GF-D8 (cell line): ENCODE measurements at regions not wholly inside any gene's neighbourhood (a gene's known extent, or its start where the extent isn't known, plus 50 kb on each side); places are given as distances from the start of the nearest gene placed in this dataset.

Experiments used
- DNase-seq: peaks from one replicate; lab custom pipeline; 2025; lab: John Stamatoyannopoulos, UW

GRCh38 chr1:94707321-94708298 lies 112.5 kb upstream of the SLC44A3 start:
- no peak for DNase-seq

DNA sequence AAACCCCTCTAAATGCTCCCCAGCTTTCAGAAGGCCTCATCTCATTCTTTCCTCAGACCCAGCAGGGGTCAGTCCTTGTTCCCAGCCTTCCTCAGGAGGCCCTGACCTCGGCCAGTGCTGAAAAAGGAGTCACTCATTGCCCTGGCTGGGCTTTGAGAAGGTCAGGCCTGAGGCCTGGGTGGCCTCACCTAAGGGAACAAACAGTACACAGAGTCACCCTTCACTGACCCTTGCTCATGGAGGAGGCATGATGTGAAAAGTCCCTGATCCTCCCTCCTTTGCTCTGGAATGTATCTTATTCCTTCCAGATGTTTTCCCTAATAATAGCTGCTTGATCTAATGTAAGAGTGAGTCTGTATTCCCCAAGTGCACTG lies 117.7 kb upstream of the SLC44A3 start:
- no peak for DNase-seq

DNA sequence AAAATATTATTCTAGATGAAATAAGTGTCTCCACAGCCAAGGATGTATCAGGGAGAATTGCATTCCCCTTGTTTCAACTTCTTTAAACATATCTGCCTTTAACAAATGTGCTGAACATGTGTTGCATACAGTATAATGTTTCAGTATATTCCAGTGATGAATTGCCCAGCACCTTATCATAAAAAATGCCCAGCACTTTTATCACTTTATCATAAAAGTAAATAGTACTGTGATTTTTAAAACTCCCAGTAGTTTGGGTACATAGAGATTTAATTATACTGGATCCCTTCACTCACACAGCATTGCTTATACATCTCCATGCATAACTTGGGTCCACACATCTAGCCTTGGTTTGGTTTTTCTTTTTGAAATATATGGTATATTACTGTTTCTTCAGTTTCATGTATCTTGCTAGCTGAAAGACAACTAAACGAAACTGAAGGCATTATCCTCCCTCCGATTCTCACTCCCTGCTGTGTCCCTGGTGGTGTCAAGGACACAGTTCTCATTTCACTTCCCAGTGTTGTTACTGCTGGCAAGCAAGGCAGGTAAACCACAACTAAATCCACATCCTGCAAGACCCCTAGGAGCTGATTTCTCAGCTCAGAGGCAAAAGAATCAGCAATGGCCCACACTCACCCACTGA lies 118.2 kb upstream of the SLC44A3 start:
- DNase-seq = no peak

DNA sequence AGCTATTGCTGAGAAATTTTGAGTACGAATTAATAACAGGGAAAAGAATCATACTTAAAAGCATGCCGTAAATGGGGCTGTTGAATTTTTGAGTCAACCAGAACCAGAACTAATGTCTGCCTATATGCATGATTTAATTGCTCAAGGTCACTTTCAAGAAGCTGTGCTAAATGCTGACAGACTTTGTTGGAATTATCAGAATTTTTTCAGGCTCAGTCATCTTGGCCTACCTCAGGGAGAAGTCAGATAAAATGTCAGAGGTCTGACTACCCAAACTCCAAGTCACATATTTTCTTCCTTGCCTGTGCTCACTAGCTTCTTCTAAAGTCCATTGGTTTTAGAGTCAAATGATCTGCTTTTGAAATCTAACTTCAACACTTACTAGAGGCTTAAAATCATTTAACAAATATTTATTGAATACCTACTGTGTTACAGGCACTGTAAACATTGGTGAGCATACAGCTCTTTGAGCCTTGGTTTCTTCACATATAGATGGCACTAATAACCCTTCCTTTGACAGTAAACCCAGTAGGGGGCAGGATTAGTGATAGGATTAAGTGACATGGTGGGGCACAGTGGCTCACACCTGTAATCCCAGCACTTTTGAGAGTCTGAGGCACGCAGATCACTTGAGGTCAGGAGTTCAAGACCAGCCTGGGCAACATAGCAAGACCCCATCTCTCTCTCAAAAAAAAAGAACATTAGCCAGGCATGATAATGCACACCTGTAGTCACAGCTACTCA lies 121.2 kb upstream of the SLC44A3 start:
- DNase-seq = no peak

GRCh38 chr1:94698356-94698755 lies 121.8 kb upstream of the SLC44A3 start:
- DNase-seq = no peak

DNA sequence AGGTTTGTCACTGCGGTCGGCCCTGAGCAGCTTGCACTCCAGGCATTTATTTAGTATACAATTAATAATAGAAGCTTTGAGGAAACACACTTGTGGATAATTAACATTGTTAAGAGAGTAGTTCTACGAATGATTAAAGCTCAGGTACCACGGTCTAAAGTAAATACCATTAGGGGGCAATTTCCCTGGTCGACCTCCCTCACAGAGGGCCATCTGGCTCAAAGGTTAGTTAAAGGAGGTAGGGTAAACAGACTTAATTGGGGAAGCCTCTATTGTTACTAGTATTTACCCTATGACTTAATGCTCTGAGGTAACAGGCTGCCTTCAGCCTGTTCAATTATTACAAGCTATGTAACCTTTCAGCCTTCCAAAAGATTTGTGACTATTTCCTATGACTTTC lies 122.3 kb upstream of the SLC44A3 start:
- no peak for DNase-seq

DNA sequence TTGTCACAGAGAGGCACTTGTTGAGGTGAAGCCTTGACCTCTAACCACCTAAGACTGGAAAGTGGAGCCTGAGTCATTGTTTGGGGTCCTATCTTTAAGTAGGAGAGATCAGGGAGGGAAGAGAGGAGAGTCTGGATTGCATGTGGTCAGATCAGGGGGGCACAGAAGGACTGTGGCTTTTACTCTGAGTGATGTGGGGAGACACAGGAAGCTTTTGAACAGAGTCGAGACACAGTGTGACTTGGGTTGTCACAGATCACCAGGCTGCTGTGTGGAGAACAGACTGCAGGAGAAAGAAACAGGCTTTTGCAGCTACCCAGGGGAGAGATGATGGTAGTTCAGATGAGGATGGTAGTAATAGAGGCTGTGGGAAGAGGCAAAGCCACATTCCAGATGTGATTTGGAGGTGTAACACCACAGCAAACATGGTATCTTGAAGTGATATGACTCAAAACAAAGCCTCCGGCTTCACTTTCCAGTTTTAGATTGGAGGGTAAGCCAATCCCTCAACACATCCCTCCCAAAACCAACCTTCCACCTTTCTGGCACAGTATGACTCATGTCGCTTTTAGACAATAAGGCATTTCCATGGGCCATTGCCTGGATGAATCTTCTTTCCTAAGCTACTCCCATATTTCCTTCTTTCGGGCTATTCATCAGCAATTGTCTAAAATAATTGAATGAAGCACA lies 125.8 kb upstream of the SLC44A3 start:
- no peak for DNase-seq

GRCh38 chr1:94693435-94693834 lies 126.7 kb upstream of the SLC44A3 start:
- no peak for DNase-seq

DNA sequence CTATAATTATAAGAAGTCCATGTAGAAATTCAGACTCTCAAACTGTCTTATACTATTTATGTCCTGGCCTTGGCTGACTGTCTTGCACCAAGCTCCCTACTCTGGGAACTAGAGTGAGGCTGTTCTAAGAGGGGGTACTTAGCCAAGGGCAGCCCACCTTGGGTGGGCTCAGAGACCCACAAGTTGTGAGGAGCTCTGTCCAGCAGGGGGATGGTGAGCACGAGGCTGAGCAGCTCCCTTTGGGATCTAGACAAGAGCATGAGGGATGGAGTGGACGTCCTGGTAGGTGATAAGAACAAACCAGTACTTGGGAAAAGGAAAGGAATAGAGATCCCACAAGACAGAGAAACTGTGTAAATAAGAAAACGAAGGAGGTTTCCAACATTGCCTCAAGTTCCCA lies 127.1 kb upstream of the SLC44A3 start:
- no peak for DNase-seq

GRCh38 chr1:94688646-94689045 lies 131.5 kb upstream of the SLC44A3 start:
- DNase-seq = no peak

DNA sequence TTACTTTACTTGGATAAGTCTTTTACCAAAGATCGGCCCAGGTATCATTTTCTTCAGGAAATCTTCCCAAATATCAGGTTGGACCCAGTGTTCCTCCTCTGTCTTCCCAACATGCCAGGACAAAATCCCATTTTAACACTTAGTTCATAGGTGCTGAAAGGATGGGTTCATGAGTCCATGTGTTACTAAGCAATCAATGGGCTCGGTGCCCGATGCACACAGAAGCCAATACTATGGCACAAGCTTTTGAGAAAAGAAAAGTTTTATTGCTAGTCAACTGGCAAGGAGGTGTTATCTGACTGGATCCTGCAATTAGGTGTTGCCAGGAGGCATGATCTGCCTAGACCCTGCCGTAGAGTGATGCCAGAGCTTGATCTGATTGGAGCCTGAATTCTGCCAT lies 133.3 kb upstream of the SLC44A3 start:
- no peak for DNase-seq

- no peak for DNase-seq
These were observed 135.4 kb upstream of the SLC44A3 start for GRCh38 chr1:94684690-94685250.

GRCh38 chr1:94683886-94684285 lies 136.3 kb upstream of the SLC44A3 start:
- DNase-seq = no peak

DNA sequence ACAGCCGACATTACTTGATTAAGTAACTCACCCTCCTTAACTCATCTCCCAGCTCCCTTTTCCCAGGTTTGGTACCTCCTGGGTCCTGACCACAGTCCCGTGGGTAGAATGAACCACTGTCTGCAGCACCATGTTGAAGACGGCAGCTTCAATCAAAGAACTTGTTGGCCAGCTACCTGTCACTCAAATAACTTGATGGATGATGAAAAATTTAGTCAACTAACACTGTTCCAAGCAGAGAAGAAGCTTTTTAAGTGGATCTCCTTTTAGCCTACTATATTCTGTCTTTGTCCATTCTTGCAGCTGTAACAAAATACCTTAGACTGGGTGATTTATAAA lies 138.4 kb upstream of the F3 start:
- DNase-seq = no peak

GRCh38 chr1:94679332-94680038 lies 137.9 kb upstream of the F3 start:
- DNase-seq = no peak

DNA sequence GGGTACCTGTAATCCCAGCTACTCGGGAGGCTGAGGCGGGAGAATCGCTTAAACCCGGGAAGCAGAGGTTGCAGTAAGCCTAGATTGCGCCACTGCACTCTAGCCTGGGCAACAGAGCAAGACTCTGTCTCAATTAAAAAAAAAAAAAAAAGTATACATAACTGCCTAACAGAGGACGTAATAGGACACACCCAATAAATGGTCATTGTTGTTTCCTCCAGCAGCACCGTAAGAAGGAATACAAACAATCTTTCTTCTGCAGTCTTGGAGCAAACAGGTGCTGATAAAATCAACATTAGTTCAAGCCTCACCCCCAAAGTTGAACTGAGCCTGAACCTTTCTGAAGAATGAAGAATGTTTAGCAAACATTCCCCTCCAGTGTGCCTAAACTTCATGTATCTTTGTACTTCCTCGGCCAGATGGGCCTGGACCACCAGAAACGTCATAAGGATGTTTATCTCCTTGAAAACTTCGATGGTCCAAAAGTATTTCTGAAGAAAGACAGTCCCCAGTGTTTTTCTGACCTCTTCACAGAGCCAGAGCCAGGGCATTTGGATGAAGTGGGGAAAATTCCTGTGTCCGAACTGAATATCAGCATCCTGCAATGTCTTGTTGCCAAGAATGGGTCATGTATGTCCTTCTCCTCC lies 136.8 kb upstream of the F3 start:
- no peak for DNase-seq

- no peak for DNase-seq
These were observed 136.2 kb upstream of the F3 start for GRCh38 chr1:94677714-94678113.

- no peak for DNase-seq
These were observed 135.5 kb upstream of the F3 start for GRCh38 chr1:94677087-94677486.

DNA sequence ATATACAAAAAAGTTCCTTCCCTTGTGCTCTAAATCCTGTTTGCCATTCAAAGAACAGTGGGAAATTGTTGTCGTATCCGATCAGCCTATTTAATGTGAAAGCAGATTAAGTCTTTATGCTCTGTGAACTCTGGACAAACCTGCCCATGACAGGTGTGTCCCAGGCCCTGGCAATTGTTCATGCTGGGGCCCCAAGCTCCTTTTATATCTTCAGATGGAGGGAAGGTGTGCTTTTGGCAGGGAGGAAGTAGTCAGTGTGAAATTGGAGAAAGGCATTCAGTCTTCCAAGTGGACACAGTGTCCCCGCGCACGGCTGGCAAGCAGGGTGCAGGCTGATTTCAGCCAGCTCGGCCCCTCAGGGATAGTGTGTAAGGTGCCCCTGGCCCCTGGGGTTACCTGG lies 135.1 kb upstream of the F3 start:
- no peak for DNase-seq

GRCh38 chr1:94675373-94675772 lies 133.8 kb upstream of the F3 start:
- no peak for DNase-seq

DNA sequence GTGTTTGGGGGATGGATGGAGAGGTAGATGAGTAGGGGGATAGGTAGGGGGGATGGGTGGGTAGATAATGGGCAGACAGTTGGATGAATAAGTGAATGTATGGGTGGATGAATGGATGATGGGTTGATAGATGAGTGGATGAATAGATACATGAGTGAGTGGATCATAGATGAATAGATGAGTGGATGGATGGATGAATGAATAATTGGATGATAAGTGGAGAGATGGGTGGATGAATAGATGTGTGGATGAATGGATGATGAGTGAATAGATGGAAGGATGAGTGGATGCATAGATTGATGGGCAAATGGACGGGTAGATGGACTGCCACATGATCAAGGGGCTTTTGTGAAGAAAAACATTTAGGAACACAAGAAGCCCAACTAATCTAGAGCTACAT lies 133.3 kb upstream of the F3 start:
- no peak for DNase-seq
